ENCODE measurements at regions not wholly inside any gene's neighbourhood (a gene's known extent, or its start where the extent isn't known, plus 50 kb on each side); places are given as distances from the start of the nearest gene placed in this dataset.

GRCh38 chr6:148104131-148104530 is 238.5 kb upstream of the SASH1 start:
- DNase-seq (ENCODE audit: low read depth), result no peak

GRCh38 chr6:148105695-148106094 is 236.9 kb upstream of the SASH1 start:
- no peak for DNase-seq (ENCODE audit: low read depth)

GRCh38 chr6:148107911-148108310 is 234.7 kb upstream of the SASH1 start:
- no peak for DNase-seq (ENCODE audit: low read depth)

GRCh38 chr6:148109732-148110131 is 232.9 kb upstream of the SASH1 start:
- DNase-seq (ENCODE audit: low read depth), result no peak

GRCh38 chr6:148110925-148111324 is 231.7 kb upstream of the SASH1 start:
- DNase-seq (ENCODE audit: low read depth), result no peak

GRCh38 chr6:148112851-148113319 is 229.8 kb upstream of the SASH1 start:
- no peak for DNase-seq (ENCODE audit: low read depth)

GRCh38 chr6:148116001-148116400 is 226.6 kb upstream of the SASH1 start:
- no peak for DNase-seq (ENCODE audit: low read depth)

- no peak for DNase-seq (ENCODE audit: low read depth)
Measured at GRCh38 chr6:148118244-148118643, 224.4 kb upstream of the SASH1 start.

GRCh38 chr6:148128014-148128730 is 214.5 kb upstream of the SASH1 start:
- DNase-seq (ENCODE audit: low read depth), result no peak

- DNase-seq (ENCODE audit: low read depth), result no peak
Measured at GRCh38 chr6:148134592-148134991, 208.0 kb upstream of the SASH1 start.

GRCh38 chr6:148136586-148136985 is 206.1 kb upstream of the SASH1 start:
- no peak for DNase-seq (ENCODE audit: low read depth)

GRCh38 chr6:148137652-148138051 is 205.0 kb upstream of the SASH1 start:
- no peak for DNase-seq (ENCODE audit: low read depth)

- DNase-seq (ENCODE audit: low read depth), result no peak
Measured at GRCh38 chr6:148138573-148138972, 204.1 kb upstream of the SASH1 start.

GRCh38 chr6:148140772-148141557 is 201.7 kb upstream of the SASH1 start:
- DNase-seq (ENCODE audit: low read depth), result no peak

GRCh38 chr6:148142821-148143220 is 199.8 kb upstream of the SASH1 start:
- DNase-seq (ENCODE audit: low read depth), result no peak

GRCh38 chr6:148143771-148144170 is 198.9 kb upstream of the SASH1 start:
- DNase-seq (ENCODE audit: low read depth), result no peak

GRCh38 chr6:148144917-148145521 is 197.6 kb upstream of the SASH1 start:
- DNase-seq (ENCODE audit: low read depth), result peak; percentile 20

GRCh38 chr6:148146717-148147462 is 195.7 kb upstream of the SASH1 start:
- DNase-seq (ENCODE audit: low read depth), result no peak

- no peak for DNase-seq (ENCODE audit: low read depth)
Measured at GRCh38 chr6:148147463-148147830, 195.2 kb upstream of the SASH1 start.

GRCh38 chr6:148151896-148152643 is 190.6 kb upstream of the SASH1 start:
- no peak for DNase-seq (ENCODE audit: low read depth)

GRCh38 chr6:148154668-148155067 is 188.0 kb upstream of the SASH1 start:
- DNase-seq (ENCODE audit: low read depth), result no peak

GRCh38 chr6:148155293-148155692 is 187.3 kb upstream of the SASH1 start:
- DNase-seq (ENCODE audit: low read depth), result no peak
